ENCODE measurements at regions not wholly inside any gene's neighbourhood (a gene's known extent, or its start where the extent isn't known, plus 50 kb on each side); places are given as distances from the start of the nearest gene placed in this dataset.

DNA sequence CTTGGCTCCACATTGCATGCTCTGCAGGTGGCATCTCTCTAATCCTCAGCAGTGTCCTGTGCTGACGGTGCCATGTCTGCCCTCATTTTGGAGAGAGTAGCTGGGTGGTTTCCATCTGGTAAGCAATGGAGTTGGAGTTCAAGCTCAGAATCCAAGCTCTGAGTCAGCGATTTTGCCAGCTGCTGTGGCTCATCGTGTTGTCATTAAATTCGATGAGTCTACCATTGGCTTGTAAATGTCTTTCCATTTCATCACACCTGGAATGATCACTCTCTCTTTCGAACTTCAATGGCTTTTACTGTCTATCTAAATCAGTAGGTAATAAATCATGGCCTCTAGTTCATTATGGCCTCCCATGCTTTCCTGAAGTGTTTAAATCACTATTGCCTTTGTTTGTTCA is 378.5 kb upstream of the TSHZ2 start:
- 34% methylated on average over 5 of the region's 5 CpGs for WGBS
- no peaks in the 10 kb centered on the region for H3K4me1 ChIP-seq (replicated peaks)
- intact Hi-C loops (cut with DNase I): no loop called here

GRCh38 chr20:52592567-52592966 is 379.6 kb upstream of the TSHZ2 start:
- no peak for TF ChIP-seq POLR2AphosphoS5 (IDR thresholded peaks at IDR 0.05)
- TF ChIP-seq POLR2A (IDR thresholded peaks at IDR 0.05): no peak
- TF ChIP-seq, protein P1, sequence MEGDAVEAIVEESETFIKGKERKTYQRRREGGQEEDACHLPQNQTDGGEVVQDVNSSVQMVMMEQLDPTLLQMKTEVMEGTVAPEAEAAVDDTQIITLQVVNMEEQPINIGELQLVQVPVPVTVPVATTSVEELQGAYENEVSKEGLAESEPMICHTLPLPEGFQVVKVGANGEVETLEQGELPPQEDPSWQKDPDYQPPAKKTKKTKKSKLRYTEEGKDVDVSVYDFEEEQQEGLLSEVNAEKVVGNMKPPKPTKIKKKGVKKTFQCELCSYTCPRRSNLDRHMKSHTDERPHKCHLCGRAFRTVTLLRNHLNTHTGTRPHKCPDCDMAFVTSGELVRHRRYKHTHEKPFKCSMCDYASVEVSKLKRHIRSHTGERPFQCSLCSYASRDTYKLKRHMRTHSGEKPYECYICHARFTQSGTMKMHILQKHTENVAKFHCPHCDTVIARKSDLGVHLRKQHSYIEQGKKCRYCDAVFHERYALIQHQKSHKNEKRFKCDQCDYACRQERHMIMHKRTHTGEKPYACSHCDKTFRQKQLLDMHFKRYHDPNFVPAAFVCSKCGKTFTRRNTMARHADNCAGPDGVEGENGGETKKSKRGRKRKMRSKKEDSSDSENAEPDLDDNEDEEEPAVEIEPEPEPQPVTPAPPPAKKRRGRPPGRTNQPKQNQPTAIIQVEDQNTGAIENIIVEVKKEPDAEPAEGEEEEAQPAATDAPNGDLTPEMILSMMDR (IDR thresholded peaks at IDR 0.05): no peak

More for the DNA sequence above, 378.5 kb upstream of the TSHZ2 start:
- Histone ChIP-seq H3K27me3 (replicated peaks; ENCODE audit: insufficient read depth) (no peaks in the 10 kb centered on the region), H3K27ac (no peak overlapping the region), H3K4me3 (no peak overlapping the region), H3K9me3 (no peaks in the 10 kb centered on the region), H3K36me3 (no peaks in the 10 kb centered on the region)
- no peak for TF ChIP-seq POLR2AphosphoS5 (IDR thresholded peaks at IDR 0.05)
- TF ChIP-seq, protein P1 (IDR thresholded peaks at IDR 0.05): no peak
- TF ChIP-seq POLR2A (IDR thresholded peaks at IDR 0.05): no peak
- no peak for DNase-seq (ENCODE audit: low spot score)

GRCh38 chr20:52590100-52590499 is 382.1 kb upstream of the TSHZ2 start:
- intact Hi-C loops (cut with DNase I): no loop called here
- no peak for DNase-seq (ENCODE audit: low spot score)
- H3K4me3 ChIP-seq: no peak overlapping the region
- 89% methylated on average over 2 of the region's 2 CpGs for WGBS
- no peak overlapping the region for H3K27ac ChIP-seq
- TF ChIP-seq POLR2AphosphoS5 (IDR thresholded peaks at IDR 0.05) (no peak), POLR2A (IDR thresholded peaks at IDR 0.05) (no peak)
- TF ChIP-seq, protein P1 (IDR thresholded peaks at IDR 0.05): no peak
- H3K4me1 ChIP-seq (replicated peaks): no peaks in the 10 kb centered on the region
- H3K9me3 ChIP-seq: no peaks in the 10 kb centered on the region
- H3K27me3 ChIP-seq (replicated peaks; ENCODE audit: insufficient read depth): no peaks in the 10 kb centered on the region
- H3K36me3 ChIP-seq: no peaks in the 10 kb centered on the region

More at GRCh38 chr20:52592567-52592966, 379.6 kb upstream of the TSHZ2 start:
- Histone ChIP-seq H3K4me1 (replicated peaks) (no peaks in the 10 kb centered on the region), H3K4me3 (no peak overlapping the region), H3K9me3 (no peaks in the 10 kb centered on the region), H3K36me3 (no peaks in the 10 kb centered on the region), H3K27me3 (replicated peaks; ENCODE audit: insufficient read depth) (no peaks in the 10 kb centered on the region), H3K27ac (no peak overlapping the region)
- 89% methylated on average over 3 of the region's 3 CpGs for WGBS
- intact Hi-C loops (cut with DNase I): no loop called here
- no peak for DNase-seq (ENCODE audit: low spot score)

DNA sequence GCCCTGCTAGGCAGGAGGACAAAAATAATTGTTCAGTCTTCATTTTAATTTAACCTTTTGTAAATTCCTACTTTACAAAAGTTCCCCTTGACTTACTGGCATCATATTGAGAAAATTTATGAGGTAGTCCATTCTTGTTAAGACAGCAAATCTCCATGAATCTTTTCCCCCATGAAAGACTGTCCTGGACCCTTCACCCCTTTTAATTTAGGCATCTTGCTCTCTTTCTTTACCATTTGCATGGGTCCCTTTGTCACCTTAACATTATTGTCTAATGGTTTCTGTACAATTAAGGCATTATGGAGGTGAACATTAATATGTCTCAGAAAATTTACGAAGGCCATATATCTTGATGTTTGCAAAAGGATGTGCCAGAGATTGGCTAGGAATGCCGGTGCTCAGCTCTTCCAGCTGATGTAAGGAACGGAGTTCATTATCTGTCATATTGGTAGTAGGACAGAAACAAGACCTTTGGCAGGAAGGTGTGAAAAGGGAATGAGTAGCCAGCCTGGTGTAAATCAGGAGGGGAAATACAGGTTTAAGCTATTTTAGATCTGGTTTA is 382.8 kb upstream of the TSHZ2 start:
- no peak overlapping the region for H3K27ac ChIP-seq
- no peaks in the 10 kb centered on the region for H3K4me1 ChIP-seq (replicated peaks)
- no peaks in the 10 kb centered on the region for H3K36me3 ChIP-seq
- TF ChIP-seq, protein P1 (IDR thresholded peaks at IDR 0.05): no peak
- TF ChIP-seq POLR2AphosphoS5 (IDR thresholded peaks at IDR 0.05) (no peak), POLR2A (IDR thresholded peaks at IDR 0.05) (no peak)
- no peaks in the 10 kb centered on the region for H3K9me3 ChIP-seq
- intact Hi-C loops (cut with DNase I): no loop called here
- 33% methylated on average over 3 of the region's 3 CpGs for WGBS
- H3K4me3 ChIP-seq: no peak overlapping the region
- DNase-seq (ENCODE audit: low spot score): no peak
- no peaks in the 10 kb centered on the region for H3K27me3 ChIP-seq (replicated peaks; ENCODE audit: insufficient read depth)

- intact Hi-C loops (cut with DNase I): no loop called here
- H3K9me3 ChIP-seq: no peaks in the 10 kb centered on the region
- no peaks in the 10 kb centered on the region for H3K4me1 ChIP-seq (replicated peaks)
- no peak overlapping the region for H3K4me3 ChIP-seq
- H3K27me3 ChIP-seq (replicated peaks; ENCODE audit: insufficient read depth): no peaks in the 10 kb centered on the region
- TF ChIP-seq POLR2A (IDR thresholded peaks at IDR 0.05) (no peak), POLR2AphosphoS5 (IDR thresholded peaks at IDR 0.05) (no peak)
- TF ChIP-seq, protein P1 (IDR thresholded peaks at IDR 0.05): no peak
- H3K27ac ChIP-seq: no peak overlapping the region
- no peaks in the 10 kb centered on the region for H3K36me3 ChIP-seq
- DNase-seq (ENCODE audit: low spot score): no peak
Measured at GRCh38 chr20:52586660-52587059, 385.5 kb upstream of the TSHZ2 start.

Measured in prostate gland (tissue), 2 donors.